Body of pancreas (tissue), 4 donors: ENCODE measurements at regions not wholly inside any gene's neighbourhood (a gene's known extent, or its start where the extent isn't known, plus 50 kb on each side); places are given as distances from the start of the nearest gene placed in this dataset.

ENCODE experiments used
- CTCF ChIP-seq, 7 experiments: fragments of 450-650 bp in 4 of 7; fragments of 200-600 bp in 3 of 7; sonication (generic) in 3 of 7; IDR thresholded peaks; one replicate each; pipeline ENCODE4 v1.5.1; 2016 to 2019; ENCODE audit warnings: antibody characterized with exemption in 7 of 7
- POLR2A ChIP-seq, 3 donors: fragments of 450-650 bp; IDR thresholded peaks; one replicate each; pipeline ENCODE4 v1.6.1; 2016; ENCODE audit warnings: antibody characterized with exemption in 3 of 3, mild to moderate bottlenecking in 2 of 3

- no peak for TF ChIP-seq CTCF (IDR thresholded peaks at IDR 0.05)
- no peak for TF ChIP-seq POLR2A (IDR thresholded peaks at IDR 0.05)
These were observed 87.4 kb downstream of the FOXL3 start for GRCh38 chr7:377080-378040.
